ENCODE measurements at regions not wholly inside any gene's neighbourhood (a gene's known extent, or its start where the extent isn't known, plus 50 kb on each side); places are given as distances from the start of the nearest gene placed in this dataset.

- TF ChIP-seq CTCF (IDR thresholded peaks at IDR 0.05) = no peak
- no peak for TF ChIP-seq POLR2A (IDR thresholded peaks at IDR 0.05; ENCODE audit: low read depth)
- no peak for TF ChIP-seq POLR2AphosphoS5 (IDR thresholded peaks at IDR 0.05)
- TF ChIP-seq EP300 (IDR thresholded peaks at IDR 0.05) = no peak
These were observed 627.3 kb upstream of the RGS18 start for GRCh38 chr1:191530928-191531327.
